ENCODE measurements at regions not wholly inside any gene's neighbourhood (a gene's known extent, or its start where the extent isn't known, plus 50 kb on each side); places are given as distances from the start of the nearest gene placed in this dataset.
A peak's percentile ranks its signal among the peaks of the same experiment; 100 is the strongest.

DNA sequence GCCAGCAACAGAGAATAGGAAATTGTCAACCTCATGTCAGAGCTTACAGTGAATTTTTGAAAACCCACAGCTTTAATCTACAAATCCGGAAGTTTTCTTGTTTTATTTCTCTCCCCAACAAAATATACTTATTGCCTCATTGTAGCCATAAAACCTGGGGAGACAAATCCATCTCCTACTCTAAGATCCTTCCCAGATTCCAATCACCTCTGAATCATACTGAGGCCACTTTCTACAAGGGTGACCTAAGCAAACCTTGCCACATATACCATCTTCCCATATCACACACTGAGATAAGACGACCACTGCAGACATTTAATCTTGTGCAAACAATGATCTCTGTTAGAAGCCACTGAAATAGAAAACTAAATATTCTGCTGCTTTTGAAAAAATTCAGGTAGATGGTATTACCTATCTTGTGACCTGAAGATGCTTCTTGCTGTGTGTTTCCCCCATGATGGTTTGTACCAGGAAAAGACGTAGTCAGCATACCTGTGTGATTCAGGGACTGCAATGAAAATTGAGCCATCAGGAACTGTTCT, 171.5 kb upstream of the DUSP10 start:
- DNase-seq (ENCODE audit: low spot score) = no peak

DNA sequence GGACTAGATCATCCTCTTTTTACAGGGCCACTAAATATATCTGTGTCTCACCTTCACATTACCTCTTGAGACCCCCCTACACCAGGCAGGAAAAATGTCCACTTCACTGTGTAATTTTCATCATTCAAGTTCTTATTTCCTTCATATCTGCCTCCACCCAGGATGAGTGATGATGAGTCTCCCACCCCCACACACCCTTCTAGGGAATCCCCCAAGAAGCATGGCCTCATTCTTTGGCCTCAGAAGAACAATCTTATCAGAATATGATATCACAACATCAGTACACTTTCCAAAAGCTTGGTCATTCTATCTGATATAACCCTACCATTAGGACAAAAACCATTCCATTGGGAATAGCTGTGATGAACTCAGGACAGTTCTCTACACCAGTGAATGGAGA, 170.3 kb upstream of the DUSP10 start:
- no peak for DNase-seq (ENCODE audit: low spot score)

DNA sequence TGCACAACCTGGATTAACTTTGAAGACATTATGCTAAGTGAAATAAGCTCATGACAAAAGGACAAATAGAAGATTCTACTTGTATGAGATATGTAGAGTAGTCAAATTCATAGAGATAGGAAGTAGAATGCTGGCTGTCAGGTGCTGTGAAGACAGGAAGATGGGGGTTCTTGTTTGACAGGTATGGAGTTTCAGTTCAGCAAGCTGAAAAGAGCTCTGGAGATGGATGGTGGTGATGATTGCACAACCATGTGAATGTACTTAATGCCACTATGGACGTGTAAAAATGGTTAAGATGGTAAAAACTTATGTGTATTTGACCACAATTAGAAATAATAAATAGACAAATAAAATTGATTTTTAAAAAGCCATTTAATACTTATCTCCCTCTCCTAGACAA, 169.8 kb upstream of the DUSP10 start:
- DNase-seq (ENCODE audit: low spot score) = no peak

DNA sequence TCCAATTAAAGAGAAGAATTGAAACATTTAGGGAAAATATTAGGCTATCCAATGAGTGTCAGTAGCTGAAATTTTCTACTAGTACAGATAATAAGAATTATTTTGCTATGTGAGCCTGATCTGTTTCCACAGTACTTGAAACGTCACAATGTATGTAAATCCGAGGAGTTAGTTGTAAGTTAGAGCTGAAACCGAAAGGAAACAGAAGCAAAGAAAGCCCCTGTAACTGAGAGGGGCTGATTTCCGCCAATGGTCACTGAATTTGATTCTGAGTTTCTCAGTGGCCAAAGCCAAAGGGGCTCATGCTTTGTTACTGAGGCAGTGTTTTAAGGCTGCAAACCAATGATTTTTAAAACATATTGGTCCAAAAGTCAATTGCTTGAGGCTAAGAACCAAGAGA, 168.3 kb upstream of the DUSP10 start:
- no peak for DNase-seq (ENCODE audit: low spot score)

DNA sequence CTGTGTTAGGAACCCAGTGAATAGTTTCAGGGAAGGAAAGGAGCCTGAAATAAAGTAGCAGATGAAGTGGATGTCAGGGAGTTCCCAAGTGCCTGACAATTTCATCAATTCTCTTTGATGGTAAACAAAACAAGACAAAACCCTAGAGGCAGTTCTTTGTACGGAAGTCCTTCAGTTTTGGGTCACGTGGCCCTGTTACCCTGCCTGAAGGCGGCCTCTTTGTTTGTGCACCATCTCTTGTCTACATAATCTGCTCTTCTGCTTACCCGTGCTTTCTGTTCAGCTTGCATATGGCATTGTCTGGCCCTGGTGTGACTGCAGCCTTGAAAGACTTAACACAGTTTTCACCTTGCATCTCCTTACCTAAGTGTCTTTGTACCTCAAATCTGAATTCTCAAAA, 166.7 kb upstream of the DUSP10 start:
- DNase-seq (ENCODE audit: low spot score) = no peak

DNA sequence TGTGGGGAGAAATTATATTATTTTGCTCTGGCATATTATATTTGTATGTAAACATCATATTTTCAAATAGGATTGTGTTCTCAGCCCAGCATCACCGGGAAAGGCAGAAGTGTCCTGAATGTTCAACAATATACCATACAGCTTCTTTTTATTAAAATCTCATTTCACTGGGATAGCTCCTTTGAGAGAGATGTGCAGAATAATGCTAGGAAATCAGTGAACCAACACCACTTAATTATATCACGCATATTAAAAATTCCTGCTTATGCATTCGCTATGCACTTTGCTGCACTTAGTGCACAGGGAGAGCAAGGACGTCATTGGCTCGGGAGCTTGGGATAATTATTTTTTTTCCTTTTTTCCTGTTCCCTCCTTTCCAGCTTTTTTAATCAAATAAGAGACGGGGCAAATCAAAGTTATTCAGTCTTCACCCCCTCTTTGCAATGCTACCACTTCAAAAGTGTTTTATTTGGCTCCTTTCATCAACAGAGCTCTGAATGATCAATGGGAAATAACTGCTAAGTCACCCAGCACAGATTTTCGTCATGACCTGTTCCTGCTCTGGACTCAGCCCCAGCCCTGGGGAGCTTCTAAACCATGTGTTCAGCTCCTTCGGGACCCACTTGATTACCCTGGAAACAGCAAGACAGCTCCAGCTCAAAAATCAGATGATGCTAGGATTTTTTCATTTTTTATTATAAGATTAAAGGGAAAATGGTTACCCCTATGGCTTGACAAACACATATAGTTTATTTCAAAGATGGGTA, 165.5 kb upstream of the DUSP10 start:
- no peak for DNase-seq (ENCODE audit: low spot score)

DNA sequence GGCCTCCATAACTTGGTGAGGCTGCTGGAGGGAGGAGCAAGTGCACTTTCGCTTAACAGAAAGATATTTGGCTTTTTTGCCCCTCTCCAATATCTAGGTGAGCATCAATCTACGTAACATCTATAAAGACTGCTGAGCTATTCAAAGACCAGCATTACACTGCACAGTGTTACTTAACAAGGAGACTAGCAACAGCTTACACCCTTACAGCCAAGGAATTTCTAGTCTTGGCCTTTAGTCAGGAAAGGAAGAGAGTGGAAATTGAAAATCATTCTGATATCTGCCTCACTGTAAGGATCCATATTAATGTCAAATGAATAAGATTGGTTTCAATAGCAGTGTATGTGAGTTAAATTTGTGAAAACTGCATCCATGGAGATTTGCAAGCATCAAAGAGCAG, 163.9 kb upstream of the DUSP10 start:
- no peak for DNase-seq (ENCODE audit: low spot score)

DNA sequence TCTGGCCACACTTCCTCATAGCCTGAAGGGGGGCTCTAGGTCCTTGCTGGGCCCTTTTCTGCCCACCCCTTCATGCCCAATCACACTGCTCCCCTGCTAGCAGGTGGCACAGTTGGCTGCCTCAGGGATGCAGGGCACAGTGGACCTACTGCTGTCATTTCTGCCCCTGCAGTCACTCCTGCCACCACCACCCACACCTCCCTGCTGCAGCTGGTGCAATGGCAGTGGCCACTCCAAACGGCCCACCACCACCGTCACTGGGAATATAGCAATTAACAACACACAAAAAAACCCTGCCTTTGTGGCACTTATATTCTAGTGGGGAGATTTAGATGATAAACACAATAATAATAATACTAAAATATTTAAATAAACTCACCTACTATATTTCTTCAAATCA, 162.4 kb upstream of the DUSP10 start:
- DNase-seq (ENCODE audit: low spot score) = no peak

DNA sequence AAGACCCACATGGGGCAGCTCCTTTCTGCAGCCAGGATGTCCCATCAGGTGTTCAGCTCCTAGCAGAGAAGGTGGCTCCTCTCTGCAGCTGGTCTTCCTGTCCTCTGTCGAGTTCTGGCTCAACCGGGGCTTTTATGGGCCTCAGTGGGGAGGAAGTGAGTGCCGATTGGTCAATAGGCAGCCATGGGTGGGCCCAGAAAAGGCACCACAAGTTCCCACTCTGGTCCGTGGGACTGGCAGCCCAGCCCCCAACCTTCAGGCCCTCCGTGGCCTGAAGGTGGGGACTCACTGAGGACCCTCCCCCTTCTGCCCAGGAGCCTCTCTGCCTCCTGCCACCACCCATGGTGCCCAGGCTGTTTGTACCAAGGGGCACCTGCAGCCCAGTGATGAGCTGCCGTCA, 161.7 kb upstream of the DUSP10 start:
- no peak for DNase-seq (ENCODE audit: low spot score)

DNA sequence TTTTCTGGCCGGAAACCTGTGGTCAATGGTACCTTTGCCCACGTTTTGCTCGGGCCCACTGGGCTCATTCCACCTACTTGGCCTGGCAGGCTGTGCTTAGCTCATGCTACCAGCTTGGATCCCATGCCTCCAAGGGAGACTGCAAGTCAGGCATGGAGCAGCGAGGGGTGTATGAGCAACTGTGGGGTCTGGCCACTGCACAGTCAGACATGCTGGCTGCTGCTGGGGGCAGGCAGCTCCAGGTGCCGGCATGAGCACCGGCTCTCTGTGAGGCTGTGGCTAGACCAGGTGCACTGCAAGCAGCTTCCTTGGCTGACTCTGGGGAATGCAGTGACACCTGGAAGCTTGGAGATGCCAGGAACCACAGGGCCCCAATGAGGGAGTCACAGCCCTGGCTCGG, 161.1 kb upstream of the DUSP10 start:
- no peak for DNase-seq (ENCODE audit: low spot score)

DNA sequence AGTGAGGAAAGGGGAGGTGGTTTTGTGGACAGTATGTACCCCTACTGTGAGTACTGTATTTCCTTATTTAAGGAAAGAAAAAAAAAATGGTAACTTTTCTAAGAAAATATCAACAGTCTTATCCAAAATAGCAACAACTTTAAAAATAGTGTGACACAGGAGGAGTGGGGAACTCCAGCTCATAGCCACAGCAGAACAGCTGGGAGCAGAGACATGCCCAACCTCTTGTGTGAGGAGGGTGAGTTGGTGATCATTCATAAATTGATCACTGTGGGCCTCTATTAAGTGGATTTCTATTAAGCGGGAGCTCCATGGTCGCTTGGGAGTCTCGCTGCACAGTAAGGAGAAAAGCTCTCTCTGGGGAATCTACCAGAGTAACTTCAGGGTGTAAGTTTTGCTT, 158.8 kb upstream of the DUSP10 start:
- DNase-seq (ENCODE audit: low spot score) = no peak

DNA sequence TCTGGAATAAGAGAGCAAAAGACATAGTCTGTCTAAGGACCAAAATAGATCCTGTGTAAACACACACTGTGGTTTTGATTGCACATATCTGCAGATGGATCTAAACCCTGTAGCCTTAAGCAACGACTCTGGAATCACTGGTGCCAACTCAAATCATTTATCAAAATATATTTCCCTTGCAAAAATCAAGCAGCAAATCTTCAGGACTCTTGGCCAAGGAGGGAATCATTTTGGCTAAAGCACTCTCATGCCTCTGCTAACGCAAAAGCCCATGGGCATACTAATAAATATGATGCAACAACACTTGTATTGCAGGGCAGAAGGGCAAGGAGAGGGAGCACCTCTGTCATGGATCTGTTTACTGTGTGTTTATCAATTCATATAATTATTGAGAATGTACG, 155.4 kb upstream of the DUSP10 start:
- DNase-seq (ENCODE audit: low spot score) = peak; percentile 31

DNA sequence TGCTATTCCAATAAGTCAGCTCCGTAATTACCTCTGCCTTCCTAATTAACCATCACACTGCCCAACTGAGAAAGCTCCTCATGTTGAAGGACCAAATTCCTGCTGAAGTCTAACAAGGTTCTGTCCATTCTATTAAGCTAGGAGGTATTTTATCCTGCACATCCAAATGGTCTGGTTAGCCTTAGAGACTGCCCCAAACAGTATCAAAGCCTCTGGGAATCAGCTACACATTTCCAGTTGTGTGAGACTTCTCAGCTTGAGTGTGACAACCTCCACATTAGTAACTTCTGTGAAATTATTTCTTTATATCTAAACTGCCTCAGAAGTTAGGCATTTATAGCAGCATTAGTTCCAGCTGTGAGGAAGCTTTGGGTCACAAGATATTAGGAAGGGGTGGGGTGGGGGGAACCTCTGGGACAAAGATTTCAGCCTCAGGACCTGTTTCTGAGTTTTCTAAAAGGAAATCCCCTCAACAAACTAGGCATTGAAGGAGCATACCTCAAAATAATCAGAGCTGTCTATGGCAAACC, 150.5 kb upstream of the DUSP10 start:
- no peak for DNase-seq (ENCODE audit: low spot score)

DNA sequence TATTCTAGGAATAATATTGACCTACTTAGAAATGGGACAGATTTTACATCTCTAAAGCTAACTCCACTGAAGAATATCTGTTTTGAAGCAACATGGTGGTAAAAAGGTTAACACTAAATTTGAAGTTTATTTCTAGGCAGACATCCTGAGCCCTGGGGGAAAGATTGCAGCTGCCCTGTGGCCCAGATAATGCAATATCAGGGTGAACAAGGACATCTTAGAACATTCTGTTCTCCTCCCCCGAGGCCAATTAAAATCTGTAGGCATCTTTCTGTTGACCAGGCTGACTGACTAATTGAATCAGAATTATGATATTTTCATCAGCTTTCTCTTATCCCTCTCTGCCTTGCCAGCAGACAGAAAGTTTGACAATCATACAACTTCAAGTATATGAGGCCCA, 149.8 kb upstream of the DUSP10 start:
- no peak for DNase-seq (ENCODE audit: low spot score)

DNA sequence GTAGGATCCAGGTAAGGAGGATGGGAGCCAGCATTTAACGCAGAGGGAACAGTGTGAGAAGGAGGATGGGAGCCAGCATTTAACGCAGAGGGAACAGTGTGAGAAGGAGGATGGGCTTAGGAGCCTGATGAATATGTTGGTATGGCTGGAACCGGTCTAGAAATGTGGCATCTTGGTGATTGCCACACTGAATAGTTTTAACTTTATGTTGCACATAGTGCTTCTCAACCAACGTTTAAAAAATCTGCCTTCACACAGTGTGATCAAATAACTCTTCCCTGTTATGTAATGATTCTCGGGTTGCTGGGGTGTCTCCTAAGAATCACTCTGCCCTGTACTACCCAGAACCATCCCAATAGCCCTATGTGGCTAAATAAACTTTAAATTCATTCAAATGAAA, 146.9 kb upstream of the DUSP10 start:
- no peak for DNase-seq (ENCODE audit: low spot score)

DNA sequence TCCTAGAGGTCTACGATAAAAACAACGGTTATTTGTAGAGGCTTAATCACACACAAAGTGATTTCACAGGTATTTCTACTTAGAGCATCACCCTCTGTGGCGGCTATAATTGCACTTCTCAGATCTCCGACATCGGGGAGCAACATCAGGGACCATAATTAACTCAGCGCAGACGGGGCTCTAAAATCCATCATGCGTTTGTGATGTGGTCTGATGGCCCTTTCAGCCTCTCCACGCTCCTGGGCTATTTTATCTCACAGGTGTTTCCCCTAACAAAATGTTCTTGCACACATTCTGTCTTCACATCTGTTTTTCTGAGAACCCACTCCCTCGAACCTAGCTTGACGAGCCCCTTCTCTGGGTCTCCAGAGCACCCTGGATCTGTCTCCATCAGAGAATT, 146.3 kb upstream of the DUSP10 start:
- DNase-seq (ENCODE audit: low spot score) = no peak

DNA sequence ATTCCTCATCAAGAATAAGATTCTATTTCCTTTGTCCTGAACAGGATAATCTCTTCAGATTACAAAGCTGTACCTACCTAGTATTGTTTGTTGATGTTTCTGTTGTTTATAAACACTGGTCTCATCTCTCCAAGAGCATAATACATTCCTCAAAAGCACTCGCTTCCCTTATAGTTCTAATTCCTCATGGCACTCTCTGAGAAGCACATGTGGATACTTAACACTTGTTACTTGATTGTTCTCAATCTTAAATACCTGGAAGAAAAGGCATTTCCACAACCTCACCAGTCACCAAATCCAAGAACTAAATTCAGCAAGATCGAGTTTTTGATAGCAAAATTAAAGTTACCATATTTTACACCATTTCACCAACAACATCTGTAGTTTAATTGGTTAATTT, 145.9 kb upstream of the DUSP10 start:
- DNase-seq (ENCODE audit: low spot score) = no peak

DNA sequence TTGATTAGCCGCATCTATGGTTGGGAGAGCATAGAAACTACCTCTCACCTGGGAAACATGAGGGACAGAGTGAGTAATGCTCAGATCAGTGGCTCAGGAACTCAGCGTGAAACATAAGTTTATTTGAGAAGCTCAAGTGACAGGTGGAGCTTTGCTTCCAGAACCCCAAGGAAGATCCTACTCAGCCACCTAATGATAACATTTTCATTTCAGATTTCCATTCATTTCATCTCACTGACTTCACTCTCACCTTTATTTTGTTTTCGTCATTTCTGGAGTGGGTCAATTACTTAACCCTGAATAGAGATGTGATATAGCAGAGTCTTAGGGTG, 145.5 kb upstream of the DUSP10 start:
- no peak for DNase-seq (ENCODE audit: low spot score)

DNA sequence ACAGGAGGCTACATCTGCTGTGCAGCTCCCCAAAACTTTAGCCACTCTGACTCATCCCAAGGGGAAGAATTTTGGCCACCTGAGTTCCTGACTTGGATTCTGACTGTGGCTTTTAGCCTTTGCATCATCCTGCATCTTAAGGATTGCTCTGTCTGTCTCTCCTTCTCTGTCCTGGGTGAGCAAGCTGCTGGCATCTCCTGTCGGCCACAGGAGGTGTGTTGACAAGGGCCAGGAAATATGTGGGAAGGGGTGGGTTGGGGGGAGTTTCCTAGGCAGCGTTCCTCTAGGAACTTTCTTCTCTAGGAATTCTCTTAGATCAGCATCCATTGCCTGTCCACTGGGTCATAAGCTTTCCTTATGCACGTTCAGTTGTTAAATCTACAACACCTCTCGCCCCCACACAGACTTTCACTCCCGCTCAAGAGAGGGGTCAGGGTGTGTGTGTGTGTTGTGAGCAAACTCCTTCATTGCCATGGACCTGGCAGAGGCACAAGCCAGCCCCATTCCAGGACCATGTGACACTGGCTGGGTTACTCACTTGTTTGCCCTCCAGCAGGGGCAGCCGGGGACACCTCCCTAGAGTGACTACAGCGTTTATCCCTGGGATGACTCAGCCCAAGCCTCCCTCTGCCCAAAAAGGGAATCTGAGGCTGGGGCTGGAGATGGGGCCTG, 145.0 kb upstream of the DUSP10 start:
- DNase-seq (ENCODE audit: low spot score) = peak; percentile 77

DNA sequence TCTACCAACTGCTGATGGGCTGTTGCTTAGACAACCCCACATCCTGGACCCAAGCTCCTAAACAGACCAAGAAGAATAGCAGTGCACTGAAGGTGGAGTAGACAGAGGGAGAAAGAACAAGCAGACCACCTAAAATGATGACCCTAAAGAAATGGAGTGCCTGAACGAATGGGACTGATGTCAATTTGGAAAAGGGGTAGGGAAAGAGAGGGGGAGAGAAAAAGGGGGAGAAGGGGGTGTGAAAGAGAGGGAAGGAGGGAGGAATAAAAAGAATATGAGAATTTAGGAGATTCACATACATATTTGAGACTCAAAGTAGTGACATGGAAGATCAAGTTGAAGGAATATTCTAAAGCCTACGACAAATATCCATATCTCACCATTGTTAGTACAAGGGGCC, 144.4 kb upstream of the DUSP10 start:
- DNase-seq (ENCODE audit: low spot score) = no peak

DNA sequence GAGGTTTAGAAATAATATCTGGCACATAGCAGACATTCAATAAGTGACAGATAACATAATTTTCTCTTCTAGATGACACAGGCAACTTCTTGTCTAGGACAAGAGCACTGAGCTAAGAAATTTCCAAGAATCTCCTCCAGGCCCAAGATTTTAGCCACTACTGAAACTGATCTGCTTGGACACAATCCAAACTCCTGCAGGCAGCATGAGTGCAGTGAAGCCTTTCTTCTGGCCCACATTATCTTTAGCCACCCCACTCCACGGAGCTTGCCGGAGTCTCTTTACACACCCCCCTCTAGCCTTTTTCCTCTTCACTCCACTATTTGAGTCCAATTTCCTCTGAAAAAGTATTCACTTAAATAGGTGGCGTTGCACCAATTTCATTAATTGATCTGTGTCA, 142.9 kb upstream of the DUSP10 start:
- no peak for DNase-seq (ENCODE audit: low spot score)

DNA sequence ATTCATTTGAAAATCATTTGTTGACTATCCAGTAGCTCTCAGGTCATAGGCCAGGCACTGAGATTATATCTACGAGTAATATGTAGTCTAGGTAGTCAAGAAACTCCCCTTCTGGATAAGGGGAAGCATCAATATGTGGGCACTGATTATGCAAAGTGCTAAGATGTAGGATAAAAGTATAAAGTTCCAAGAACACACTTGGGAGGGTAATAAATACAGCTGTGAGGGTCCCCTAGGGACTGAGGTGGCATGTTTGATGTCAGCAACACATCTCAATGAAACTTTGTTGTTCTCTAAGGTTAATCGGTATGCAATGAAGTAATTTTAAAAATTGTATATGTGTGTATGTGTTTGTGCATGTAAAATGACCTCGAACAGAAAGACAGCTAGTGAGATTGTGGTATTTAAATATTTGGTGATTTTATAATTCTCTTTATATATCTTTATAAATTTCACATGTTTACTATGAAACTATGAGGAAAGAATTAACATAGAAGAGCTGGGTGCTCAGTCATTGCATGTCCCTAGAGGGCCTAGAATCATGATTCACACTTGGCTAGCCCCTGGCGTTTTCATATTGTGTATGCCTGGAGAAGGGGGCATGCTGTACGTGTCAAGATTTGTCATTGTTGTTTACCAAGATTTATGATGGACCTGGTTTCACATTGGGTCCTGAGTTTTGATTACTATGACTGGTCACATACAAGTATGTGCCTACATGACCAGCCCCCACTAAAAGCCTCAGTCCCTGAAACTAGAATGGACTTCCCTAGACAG, 140.1 kb upstream of the DUSP10 start:
- DNase-seq (ENCODE audit: low spot score) = no peak

DNA sequence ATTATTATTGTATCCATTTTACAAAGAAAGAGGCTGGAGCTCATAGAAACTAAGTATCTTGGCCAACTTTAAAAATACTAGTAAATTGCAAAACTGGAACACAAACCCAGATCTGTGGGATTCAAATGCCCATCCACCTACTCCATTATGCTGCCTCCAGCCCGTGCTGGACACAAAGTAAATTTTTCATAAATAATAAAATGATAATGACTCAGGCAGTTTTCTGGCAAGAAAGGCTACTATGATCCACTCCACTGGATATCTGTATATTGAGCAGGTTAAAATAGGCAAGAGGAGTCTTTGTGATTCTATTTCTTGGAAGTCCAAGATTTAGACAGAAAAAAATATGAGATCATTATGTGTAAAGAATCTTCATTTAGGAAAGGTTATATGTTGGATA, 138.3 kb upstream of the DUSP10 start:
- no peak for DNase-seq (ENCODE audit: low spot score)
